DMS53 (cell line): ENCODE measurements at regions not wholly inside any gene's neighbourhood (a gene's known extent, or its start where the extent isn't known, plus 50 kb on each side); places are given as distances from the start of the nearest gene placed in this dataset.
"Not testable (repeated sequence)": the region's sequence is repeated elsewhere in the genome, so short reads cannot be mapped to it uniquely, and the experiment has no call there.

Experiments used
- DNase-seq: peaks from one replicate; lab custom pipeline; 2025; lab: John Stamatoyannopoulos, UW

DNA sequence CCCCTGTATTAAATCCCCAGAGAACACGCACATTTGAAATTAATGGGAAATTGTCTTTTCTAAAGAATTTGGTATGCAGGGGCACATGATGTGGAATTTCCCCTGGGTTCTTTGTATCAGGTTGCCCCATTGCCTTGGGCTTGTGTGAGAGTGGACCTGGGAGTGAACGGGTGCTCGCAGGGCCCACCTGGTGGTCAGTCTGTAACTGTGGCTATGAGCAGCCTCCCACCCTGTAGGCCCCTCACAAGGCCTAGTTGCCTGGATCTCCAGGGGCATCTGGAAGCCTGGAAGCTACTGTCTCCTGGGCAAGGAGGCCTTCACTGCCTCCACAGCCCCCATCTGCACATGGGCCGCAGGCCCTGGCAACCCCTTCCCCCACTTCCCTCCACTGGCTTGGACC, 96.7 kb downstream of the SLC25A47 start:
- no peak for DNase-seq

DNA sequence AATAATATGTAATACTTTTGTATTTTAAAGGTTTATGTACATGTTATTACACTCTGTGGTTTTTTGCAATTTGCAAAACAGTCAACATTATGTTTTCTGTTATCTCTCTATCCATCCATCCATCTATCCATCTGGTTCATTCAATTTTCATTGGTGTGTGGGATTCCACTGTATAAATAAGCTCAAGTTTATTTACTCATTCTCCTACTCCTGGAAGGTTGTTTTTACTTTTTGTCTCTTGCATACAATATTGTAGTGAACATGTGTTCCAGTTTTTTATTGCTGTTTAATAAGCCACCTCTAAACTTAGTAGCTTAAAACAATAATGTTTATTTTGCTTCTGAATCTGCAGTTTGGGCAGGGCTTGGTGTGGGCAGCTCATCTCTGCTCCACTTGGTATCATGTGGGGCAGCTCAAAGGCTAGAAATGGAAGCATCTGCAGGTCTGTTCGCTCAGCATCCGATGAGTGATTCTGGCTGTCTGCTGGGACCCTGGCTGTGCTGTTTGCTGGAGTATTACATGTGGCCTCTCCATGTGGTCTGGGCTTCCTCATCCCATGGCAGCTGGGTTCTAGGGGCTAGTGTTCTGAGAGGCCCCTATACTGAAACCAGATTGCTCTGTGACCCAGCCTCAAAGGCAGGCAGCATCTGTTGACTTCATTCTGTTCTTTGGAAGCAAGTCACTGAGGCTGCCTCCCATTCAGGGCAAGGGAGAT, 98.8 kb downstream of the SLC25A47 start:
- DNase-seq, result no peak

DNA sequence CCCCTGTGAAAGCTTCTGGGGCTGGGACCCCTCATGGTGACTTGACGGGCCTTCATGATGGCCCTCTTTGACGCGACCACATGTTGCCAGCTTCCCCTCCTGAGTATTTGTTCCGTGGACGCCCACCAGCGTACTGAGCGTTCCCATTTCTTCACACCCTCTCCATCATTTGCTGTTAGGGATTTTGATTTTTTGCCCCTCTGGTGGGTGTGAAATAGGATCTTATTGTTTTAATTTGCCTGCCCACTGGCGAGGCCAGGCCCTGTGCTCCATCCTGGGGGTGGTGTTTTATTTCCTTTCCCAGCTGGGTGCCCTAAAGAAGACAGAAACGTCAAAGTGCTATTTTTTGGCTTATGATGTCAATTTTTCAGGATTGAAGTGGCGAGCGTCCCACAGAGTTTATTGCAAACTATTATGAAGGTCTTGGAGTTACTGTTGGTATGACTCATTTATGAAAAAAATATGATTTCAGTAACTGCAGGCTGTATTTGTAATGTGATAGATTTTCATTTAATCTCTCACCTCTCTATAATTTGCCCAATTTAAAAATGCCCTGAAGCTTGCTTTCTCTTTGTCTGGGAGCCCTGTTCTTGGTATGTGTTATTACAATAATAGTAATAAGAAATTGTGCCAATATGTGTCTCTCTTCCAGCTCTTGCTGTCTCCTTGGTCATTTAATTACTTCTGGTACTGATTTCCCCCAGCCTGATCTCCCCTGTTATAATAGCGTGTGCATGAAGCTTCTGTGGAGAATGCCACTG, 99.6 kb downstream of the SLC25A47 start:
- DNase-seq, result no peak

DNA sequence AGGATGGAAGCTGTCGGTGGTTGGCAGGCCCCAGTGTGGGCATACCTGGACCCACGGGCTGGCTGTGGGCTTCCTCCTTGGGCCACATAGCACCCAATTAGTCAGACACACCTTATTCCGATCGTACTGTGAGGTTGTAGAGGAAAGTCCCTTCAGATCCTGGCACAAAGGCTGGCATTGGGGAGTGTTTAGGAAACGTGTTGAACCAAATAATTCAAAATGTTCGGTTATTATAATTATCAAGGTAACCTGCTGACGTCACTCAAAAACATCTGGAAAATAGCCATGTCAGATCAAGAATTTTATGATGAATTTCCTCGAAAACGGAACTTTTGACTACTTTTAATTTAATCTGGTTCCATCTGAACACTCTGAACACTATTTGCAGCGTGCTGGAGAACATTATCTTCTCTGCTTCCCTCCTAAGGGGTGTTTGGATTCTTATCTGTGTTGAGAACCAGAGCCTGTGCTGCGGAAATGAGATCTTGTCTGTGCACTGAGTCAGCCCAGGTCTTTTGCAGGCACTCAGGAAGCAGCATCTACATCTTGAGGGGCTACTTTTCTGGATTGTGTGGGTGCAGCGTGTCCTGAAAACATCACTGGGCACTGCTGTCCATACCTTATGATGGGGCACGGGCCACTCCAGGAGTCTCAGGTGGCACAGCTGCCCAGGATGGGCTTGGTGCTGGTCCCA, 100.3 kb downstream of the SLC25A47 start:
- DNase-seq, result no peak

DNA sequence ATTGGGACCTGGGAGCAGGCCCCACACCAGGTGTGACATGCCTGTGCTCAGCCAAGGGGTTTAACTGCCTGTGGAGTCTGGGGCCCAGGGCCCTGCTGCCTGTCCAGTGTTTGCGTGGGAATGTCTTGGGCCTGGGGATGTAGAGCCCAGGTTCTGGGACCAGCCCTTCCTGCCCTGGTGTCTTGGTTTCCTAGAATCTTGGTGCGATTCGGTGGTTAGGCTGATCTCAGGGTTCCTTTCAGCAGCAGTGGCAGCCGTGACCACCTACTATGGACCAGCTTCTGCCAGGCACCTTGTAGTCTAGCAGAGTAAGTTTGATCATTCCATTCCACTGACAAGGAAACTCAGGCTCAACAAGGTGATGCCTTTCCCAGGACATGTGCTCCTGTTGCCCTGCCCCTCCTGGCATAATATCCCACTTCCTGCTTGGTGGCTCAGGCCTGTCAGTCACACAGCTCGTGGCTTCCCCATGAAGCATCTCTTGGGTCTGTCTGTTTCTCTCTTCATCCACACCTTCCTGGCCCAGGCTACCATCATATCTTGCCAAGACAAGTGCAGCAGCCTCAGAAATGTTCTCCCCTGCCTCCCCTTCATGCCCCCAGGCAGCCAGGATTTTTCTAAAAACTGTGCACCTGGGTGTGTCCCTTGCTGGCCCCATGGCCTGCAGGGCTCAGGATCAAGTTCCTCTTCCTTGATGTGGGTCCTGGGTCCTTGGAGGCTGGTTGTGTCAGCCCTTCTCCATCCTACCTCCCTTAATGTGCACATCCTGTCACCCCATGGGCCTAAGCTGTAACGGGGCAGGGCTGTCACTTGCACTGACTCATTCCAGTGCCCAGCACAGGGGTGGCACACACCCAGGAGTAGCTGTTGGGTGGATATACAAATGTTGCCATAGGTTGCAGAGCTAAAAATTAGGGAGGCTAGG, 101.6 kb downstream of the SLC25A47 start:
- DNase-seq, result peak; percentile 8

DNA sequence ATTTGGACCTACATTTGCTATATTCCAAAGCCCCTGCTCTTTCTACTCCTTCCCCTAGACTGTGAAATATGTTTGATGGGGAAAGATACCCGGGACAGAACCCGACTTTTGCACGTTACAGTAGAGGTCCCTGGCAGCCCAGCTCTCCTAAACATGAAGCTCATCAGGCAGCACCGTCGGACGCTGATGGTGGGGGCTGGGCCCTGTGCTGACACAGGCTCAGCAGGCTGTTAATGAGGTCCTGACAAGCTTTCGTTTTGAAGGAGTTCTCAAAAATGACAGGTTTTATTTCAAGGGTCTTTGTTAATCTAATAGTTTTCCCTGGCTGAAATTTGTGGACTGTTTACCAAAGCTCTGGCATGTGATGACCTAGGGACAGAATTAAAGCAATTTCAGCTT, 102.3 kb downstream of the SLC25A47 start:
- DNase-seq, result no peak

DNA sequence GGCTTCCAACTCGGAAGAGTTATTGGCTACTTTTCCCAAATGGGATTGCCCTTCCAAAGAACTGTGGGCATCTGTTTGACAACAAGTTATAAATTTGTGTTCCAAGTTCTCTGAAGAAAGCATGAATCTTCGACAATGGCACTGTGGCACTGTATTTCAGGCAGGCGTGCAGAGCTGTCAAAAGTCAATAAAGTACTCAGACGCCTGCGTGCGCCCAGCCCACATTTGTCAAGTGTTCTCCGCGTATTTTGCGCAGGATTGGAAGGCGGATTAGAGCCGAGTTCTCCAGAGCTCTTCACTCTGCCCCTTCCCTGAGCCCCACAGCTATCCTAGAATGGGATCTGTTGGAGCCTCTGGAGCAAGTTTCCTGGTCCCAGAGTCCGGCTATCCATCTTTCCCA, 103.2 kb downstream of the SLC25A47 start:
- DNase-seq, result no peak

DNA sequence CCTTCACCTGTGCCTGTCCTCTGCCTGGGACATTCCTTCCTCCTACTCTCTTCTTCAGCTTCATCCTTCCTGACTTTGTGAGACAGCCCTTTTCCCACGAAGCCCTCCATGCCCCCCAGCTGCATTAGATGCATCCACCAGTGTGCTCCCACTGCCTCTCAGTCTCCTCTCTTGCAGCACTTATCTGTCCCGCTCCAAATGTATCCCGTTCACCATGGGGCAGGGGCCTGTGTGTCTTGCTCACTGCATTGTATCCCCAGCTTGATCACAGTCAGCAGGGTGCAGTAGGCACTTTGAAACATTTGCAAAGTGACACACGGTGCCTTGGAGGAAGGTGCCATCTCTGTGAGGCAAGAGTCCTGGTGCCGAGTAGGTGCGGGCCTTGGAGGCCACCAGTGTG, 104.0 kb downstream of the SLC25A47 start:
- DNase-seq, result no peak

DNA sequence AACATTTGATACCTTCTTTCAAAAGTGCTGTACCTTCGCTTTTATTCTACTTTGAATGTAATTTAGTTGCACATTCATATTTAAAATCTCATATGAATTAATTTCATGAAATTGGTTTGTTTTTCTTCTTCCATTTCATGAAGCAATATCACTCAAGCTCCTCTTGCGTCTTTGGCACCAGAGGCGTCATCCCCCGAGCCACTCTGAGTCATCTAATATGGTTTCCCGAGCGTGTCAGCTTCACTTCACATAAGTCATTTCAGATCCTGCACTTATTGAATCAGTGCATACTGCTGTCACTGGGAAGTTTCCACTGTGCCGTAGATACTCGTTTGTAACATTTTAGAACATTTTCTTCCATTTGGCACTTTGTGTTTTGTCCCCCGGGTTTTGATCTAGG, 105.6 kb downstream of the SLC25A47 start:
- DNase-seq, result no peak

DNA sequence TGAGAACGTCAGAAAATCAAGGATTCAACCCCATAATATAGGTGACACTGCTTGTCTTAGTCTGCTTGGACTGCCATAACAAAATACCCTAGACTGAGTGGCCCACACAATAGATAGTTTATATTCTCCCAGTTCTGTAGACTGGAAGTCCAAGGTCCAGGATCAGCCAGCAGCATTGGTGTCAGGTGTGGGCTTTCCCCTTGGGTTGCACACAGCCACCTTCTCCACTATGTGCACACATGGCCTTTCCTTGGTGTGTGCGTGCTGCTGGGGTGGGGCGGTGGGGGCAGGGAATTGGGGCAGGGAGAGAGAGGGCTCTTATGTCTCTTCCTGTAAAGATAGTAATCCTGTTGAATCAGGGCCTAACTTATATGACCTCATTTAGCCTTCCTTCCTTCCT, 106.4 kb downstream of the SLC25A47 start:
- DNase-seq, result no peak

DNA sequence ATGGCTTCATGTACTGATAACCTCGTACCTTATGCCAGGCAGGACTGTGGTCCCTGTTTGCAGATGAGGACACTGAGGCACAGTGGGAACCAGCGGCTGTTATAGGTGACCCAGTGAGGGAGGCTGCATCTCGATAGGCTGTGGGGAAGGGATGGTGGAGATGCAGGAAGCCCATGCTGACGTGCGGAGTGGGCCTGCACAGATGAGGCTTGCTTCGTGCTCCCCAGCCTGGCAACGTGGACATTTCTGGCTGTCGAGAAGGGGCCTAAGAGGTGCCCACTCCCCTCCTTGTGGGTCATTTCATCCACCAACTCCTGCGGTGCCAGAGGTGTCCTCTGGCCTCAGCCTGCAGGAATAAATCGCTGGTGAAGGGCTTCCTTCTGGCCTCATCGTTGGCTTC, 107.4 kb downstream of the SLC25A47 start:
- no peak for DNase-seq

DNA sequence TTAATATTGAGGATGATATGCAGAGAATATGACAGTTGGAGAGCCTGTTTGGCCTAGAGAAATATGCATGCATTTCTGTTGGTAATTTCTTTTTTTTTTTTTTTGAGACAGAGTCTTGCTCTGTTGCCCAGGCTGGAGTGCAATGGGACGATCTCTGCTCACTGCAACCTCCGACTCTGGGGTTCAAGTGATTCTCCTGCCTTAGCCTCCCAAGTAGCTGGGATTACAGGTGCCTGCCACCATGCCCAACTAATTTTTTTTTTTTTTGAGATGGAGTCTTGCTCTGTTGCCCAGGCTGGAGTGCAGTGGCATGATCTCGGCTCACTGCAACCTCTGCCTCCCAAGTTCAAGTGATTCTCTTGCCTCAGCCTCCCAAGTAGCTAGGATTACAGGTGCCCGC, 108.3 kb downstream of the SLC25A47 start:
- DNase-seq, result not testable (repeated sequence)

DNA sequence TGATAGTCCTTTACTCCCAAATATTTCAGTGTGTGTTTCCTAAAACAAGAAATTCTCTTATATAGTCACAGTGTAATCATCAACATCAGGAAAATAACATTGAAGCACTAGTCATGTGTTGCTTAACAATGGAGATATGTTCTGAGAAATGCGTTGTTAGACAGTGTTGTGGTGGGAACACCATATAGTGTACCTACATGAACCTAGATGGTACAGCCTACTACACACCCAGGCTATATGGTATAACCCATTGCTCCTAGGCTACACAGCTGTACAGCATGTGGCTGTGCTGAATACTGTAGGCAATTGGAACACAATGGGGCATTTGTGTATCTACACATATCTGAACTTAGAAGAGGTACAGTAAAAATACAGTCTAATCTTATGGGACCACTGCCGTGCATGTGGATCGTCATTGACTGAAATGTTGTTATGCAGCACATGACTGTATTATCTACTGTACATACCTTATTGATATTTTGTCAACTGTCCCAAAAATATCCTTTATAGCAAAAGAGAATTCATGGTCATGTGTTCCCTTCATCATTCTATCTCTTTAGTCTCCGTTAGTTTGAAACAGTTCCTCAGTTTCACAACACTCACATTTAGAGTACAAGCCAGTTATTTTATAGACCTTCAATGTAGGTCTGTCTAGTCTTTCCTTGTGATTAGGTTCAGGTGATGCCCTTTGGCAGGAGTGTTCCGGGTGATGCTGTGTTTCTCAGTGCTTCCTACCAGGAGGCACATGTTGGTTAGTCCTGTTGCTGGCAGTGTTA, 109.7 kb downstream of the SLC25A47 start:
- no peak for DNase-seq

DNA sequence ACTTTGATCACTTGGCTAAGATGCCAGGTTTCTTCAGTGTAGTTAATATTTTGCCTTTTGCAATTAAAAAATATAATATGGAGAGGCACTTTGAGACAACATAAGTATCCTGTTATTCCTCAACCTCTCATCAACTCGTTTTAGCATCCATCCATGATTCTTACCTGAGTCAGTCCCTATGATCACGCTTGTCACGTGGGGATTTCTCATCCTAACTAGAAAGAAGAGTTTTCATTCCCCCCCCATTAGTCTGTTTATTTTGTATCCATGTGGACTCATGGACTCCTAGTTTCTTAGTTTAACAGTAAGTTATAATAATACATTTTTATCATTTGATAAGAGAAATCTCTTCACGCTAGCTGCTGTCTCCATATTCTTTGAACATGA, 110.3 kb downstream of the SLC25A47 start:
- DNase-seq, result no peak

DNA sequence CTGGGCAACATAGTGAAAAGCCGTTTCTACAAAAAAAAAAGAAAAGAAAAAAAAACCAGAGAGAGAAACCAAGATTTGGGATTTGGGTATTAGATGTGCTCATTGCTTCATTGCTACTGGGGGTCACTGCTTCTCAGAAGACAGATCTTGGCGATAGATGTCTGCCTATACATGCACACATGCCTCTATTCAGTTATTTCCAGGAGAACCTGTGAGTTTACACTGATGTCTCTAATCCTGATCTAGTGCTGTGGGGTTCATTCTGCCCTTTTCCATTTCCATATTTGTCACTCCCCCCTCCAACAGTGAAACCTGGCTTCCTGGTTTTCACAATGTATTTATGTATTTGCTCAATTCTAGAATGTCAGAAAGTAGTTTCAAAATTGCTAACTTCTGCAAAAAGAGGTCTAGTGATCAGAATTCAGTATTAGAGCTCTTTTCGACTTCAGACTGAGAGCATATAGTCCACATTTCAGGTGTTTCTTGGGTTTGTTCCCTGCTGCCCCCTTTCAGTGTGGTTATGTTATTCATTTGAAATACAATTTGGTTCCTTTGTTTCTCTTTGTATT, 111.0 kb downstream of the SLC25A47 start:
- DNase-seq, result no peak

DNA sequence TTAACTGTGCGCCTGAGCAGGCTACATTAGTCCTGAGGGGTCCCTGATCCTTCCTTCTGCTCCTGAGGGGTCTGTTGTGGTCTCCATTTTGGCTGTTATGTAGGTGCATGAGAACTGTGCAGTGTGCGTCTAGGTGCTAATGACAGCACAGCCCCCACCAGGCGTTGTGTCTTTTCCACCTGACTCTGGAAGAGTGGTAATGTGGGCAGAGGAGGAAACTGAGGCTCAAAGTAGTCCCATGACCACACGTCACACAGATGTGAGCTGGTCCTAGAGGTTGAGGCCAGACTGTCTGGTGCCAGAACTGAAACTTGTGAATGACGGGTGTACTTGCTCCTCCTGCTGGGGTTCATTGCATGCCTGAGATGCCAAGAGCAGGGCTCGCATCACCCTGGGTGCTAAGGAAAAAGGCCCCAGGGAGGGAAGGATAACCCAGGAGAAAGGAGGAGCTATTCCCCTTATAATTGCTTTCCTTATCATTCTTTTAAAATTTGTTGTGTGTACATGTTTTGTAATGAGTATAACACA, 111.8 kb downstream of the SLC25A47 start:
- no peak for DNase-seq

DNA sequence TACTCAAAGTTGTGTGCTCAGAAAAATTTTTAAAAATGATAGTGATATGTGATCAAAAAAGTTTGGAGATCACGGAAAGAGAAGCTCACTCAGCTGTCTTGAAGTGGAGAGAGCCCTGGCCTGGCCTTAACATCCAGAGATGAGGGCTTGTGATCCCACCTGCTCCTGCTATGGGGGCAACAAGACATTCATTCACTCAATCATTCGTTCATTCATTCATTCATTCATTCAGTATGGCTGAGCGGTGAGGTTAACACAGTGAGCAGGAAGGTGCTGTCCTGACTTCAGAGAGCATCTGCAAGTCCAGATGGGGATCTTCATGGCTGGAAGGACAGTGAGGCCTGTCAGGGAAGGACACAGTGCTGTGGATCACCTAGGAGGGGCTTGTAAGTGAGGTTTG, 112.3 kb downstream of the SLC25A47 start:
- DNase-seq, result no peak

DNA sequence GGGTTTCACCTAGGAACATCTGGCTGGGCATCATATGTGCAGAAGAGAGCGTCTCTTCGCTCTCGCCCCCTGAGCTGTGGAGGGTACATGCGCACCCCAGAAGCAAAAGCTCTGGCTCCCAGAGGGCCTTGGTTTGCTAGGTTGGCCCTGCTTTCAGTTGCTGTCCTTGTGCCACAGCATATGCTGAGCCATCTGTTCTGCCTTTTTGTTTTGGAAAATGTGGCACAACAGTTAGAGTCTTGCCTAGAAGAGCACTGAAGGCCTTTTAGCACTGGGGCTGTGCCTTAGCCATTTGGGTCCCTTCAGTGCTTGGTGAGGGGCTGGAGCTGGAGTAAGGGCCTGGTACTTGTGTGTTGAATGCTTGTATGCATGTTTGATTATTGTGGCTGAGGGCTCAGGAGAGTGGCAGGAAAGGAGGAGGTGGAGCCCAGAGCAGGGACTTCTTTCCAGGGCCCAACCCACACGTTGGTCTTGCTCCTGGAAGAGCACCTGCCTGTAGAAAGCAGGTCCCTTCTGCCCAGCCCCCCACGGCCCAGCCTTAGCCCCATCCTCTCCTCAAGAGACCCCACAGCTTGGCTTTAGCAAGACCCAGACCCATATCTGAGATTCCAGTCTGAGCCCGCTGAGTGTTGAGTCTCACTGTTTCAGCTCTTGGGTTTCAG, 113.7 kb downstream of the SLC25A47 start:
- DNase-seq, result no peak

DNA sequence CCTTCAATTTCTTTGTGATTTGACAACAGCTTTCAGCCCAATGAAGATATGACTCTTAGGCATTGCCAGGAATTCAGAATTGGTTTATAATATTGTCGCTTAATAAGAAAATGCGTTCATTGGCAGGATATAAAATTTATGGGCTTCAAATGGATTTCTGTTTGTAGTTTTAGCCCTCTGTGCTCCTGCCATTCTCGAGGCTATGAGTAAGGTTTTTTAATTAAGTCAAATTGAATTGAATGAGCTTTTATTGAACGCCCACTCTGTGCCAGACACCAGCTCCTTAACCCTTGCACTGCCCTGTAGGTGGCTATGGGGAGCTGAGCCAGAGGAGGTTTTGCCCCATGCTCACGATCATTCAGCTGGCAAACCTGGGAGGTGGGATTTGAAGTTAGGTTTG, 115.1 kb downstream of the SLC25A47 start:
- DNase-seq, result no peak
